Daoy (cell line): ENCODE measurements at regions not wholly inside any gene's neighbourhood (a gene's known extent, or its start where the extent isn't known, plus 50 kb on each side); places are given as distances from the start of the nearest gene placed in this dataset.
"Not testable (repeated sequence)": the region's sequence is repeated elsewhere in the genome, so short reads cannot be mapped to it uniquely, and the experiment has no call there.

ENCODE experiments used
- DNase-seq: peaks from one replicate; pipeline ENCODE4 v3.0.0-alpha.2; 2015; ENCODE audit warnings: low read depth

DNA sequence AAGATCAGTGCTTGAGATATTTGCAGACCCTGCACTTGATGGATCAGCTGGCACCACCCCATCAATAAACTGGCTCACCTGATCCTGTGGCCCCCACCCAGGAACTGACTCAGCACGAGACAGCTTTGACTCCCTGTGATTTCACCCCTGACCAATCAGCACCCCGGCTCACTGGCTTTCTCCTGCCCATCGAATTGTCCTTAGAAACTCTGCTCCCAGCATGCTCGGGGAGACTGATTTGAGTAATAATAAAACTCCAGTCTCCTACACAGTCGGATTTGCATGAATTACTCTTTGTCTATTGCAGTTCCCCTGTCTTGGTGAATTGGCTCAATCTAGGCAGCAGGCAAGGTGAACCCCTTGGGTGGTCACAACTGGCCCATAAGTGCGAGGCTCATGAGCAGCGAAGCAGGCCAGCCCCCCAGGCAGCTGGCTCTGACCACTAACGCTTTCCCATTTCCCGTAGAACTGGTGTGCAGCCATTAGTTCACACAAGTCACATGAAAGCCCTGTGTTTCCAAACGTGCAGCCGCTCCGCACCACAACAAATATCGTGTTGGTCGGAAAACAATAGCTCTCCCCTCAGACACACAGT lies 79.6 kb downstream of the RSPH3 start:
- peak; percentile 26 for DNase-seq

DNA sequence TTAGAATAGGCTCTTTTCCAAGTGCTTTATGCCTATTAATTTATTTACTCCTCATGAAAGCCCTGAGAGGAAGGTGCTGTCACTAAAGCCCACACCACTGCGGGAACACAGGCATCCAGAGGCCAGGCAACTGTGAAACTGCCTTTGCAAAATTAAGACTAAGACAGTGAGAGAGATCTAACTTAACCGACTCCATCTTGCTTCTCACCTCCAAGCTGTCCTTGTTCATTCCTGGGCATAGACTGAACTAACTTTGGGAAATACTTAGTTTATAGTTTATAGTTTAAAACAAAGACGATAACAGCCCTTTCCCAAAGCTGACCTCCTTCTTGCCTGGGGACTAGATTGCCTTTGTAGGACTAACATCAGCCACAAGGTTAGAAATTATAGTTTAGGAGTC lies 80.1 kb downstream of the RSPH3 start:
- DNase-seq = no peak

DNA sequence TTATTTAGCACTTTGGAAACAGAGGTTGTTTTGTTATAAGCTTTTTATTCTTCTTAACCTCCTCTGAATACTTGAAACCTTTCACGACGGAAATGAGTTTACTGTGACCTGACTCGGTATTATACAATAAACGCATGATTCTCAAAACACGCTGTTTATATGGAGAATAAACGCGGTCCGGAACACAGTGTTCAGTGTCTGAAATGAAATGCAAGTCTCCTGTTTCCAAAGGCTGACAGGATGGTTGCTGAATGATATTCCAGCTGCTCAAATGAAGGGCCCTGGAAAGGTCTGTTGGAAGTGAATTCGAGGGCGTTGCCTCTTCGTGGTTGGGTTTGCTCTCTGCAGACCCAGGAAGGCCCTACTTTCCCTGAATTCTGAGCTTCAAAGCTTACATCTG lies 83.4 kb downstream of the RSPH3 start:
- no peak for DNase-seq

DNA sequence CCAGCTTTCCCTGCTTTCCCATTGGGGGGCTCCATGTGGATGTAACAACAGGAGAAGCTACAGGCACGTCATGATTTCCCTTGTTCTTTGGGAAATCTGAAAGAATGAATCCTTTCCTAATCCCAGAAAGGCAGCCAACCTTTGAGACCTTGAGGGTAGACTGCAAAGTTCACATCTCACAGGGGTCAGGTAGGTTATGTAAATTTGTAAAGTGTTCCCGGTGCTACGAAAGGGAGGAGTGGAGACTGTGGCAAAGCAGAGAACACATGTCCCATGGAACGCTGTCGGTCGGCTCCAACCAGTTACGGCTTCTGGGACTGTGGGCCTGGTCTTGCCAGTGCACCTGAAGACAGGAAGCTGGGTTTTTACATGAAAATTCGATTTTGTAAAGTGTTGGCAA lies 85.1 kb downstream of the RSPH3 start:
- no peak for DNase-seq

DNA sequence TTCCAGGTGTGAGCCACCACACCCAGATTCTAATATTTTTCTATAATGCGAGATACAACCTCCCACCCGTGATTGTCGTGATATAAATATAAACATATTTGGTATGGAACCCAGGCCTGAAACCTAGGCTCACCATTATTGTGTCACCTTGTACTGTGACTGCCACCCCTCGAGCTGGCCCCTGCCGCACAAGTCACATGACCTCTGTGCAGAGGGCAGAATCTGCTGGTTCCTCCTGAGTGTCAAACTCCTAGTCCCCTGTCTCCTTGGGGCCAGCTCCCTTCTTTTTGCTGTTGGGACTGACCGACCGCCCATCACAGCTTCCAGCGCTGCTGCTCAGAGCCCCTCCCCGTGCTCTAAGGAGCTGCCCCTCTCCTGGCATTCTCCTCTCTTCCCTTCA lies 86.4 kb downstream of the RSPH3 start:
- DNase-seq = no peak

DNA sequence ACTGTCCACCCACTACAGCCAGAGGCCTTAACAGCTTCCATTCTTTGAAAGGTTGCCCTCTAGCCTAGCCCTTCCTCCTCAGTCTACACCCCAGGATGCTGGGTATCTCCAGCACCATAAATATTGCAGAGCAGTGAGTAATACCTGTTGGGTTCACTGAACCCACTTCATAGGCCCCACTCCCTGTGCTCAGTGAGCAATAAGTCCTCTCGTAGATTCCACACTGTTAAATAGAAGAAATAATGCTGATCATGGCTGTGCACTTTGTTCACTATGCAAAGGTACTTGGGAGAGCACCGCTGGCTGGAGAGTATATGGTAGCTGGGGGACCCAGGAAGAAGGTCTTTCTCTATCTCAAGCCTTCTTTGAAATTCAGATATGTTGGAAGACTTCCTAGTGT lies 87.3 kb downstream of the RSPH3 start:
- DNase-seq = no peak

DNA sequence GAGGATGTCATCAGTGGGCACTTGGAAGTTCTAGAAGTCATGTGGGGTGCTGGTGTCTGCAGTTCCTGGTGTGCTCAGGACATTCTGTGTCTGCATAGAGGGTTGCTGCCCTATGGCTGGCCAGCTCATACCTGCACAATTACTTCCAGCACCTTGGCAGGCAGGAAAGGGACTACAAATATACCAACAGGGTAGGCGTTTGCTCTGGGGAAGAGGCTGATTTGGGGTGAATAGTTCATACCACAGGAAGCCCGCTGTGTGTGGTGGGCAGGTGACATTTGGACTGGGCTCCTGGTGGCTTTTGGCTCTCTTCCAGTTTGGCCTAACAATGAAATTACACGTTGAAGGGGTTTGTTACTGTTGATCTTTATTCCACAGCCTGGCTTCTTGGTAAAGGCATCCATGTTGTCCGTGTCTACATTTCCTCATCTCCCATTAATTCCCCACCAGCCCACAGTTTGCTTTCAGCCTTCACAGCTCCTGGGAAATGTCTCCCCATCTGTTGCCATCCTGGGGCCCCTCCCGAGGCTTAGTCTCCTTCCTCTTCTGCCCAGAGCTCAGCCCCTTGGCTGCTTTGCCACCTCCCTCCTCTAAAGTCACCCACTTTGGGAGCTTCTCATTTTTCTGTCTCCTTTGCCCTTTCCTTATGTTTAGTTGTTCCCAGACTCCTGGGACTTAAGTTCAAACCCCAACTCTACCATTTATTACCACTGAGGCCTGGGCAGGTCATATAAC lies 88.1 kb downstream of the RSPH3 start:
- no peak for DNase-seq

DNA sequence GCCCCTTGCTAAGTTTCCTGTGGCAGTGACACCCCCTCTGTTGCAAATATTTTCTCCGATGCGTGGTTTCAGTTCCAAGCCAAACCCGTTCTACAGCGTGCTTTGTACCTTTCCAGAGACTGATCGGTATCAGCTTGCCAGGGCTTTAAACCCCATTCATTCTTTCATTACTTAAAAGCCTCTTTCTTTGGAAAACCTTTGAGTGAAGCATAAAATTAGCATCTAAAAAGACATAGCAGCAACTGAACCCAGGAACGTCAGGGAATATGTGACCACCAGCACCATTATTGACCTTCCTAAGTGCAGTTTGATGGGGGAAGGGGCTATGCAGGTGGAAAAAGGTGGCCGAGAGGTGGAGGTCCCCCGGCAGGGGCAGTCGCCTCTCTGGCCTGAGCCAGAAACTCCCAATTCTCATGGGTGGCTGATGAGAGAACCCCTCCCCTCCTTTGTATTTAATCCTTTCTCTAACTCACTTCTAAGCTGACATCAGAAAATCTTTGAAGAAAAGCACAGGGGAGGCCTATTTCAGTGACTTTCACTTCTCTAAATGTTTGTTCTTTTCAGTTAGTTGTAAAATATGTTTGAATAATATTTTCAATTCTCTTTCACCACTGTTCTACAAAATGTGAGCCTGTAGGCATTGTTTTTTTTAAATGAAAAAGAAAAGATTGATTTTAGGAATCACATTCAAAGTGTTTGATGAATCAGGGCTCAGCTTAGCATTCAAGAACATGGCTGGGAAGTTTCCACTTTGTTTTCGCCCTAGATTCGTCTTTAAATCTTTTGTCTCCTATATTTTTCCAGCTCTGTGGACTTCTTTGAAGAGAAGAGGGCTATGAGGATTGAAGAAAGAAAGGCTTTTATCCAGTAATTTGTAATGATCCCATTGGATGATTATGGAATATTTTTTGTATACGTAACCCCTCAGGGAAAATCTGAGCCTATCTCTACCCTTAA lies 89.2 kb downstream of the RSPH3 start:
- DNase-seq = no peak

DNA sequence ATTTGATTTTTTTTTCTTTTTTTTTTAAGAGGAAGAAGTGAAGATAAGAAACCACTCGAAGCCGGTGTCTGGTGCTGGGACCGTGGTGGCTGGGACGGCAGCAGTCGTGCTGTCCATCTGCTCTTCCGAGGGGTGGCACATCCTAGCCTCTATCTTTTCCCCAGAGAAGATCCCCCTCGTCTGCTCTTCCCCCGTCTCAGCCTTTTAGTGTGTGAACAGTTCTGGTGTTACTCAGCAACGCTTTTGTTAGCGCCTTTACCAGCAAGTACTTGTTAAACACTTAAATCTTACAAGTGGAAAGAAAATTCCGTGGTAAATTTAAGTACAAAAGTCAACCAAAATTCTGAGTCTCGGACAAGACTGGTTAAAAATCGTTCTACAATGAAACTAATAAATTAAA lies 90.1 kb downstream of the RSPH3 start:
- DNase-seq = no peak

DNA sequence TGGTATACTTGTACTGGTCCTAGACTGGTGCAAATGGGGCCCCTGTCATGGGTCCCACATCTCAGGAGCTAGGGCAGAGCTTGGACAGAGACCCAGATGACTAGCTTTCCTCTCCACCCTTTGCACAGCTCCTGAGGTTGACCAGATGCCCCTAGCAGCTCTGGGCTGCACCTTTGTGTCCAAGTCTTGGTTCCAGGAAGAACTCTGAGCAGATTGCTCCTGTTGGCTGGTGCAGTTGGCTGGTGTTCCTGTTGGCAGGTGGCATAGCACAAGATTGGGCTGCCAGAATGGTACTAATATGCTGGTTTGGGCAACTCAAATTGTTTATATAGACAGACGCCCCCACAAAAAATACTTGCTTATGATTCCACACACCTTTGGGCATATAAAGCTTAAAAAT lies 89.4 kb upstream of the EZR start:
- no peak for DNase-seq

DNA sequence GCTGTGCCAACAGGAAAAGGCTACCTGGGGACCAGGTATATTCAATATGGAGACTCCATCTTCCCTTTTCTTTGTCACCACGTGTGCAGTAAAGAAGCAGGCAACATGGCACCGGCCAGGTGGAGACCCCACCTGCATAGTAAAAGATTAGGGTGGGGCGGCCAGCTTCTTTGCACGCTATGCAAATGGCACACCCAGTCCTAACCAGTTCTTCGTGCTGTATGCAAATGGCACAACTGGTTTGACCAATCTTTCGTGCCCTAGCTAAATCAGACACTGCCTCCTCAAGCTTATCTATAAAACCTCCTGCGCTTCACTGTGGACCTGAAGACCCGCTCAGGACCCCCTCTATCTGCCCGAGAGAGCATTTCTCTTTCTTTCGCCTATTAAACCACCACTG lies 88.8 kb upstream of the EZR start:
- no peak for DNase-seq

DNA sequence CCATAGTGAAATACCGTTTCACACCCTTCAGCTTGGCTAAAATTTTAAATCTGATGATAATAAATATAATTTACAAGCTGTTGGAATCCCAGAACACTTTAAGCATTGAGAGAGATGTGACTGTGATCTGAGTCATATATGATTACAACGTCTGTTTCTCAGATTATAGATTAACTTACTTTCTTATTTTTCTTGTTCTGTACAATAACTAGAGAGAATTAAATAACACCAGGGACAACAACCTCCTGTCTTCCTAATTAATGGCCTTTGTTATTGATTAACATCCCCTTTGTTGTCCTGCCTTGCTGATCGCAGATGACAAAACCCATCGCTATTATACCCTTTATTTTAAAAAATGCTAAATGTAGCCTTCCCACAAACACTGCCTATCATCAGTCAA lies 87.8 kb upstream of the EZR start:
- DNase-seq = no peak

DNA sequence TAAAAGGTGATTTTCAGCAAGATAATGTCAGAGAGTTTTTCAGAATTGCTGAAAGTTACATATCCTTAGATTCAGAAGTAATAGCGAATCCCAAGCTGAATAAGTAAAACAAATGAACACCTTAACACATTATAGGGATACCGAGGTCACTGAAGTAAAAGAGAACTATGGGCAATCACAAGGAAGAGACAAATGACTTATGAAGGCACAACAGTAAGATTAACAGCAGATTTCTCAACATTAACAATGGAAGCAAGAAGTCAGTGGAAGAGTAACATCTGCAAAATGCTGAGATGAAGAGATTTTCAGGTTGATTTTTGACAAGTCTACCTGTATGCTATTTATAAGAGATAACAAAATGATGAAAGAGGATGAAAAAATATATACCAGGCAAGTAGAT lies 86.1 kb upstream of the EZR start:
- no peak for DNase-seq

DNA sequence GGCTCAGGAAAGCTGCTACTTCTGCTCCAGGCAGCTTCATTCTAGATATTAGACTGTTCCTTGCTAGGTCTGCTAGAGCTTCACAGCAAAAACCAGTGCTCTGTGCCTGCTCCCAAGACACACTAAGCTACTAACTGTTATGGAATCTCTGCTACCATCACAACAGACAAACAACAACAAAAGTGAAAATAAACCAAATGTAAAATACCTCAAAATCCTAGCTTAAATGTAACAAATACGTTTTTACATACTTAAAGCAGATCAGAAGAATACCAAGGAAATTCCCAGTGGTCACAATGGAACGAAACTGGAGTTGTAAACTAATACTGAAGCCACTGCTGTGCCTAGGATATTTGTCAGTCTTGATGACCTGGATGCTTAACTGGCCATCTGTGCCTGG lies 84.6 kb upstream of the EZR start:
- no peak for DNase-seq

DNA sequence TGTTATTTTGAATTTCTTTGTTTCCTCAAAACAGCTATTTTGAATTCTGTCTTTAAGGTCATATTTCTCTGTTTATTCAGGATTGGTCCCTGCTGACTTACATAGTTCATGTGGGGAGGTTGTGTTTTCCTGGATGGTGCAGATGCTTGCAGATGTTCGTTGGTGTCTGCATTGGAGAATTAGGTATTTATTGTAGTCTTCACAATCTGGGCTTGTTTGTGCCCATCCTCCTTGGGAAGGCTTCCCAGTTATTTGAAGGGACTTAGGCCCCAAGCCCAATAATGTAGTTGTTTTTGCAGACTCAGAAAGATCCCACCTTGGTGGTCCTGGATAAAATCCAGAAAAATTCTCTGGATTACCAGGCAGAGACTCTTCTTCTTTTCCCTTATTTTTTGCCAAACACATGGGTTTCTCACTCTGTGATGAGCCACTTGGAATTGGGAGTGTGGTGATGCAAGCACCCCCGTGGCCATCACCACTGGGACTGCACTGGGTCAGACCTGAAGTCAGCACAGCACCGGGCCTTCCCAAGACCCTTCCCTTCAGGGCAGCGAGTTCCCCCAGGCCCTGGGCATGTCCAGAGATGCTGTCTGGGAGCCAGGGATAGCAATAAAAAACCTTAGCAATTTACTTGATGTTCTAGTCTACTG lies 81.6 kb upstream of the EZR start:
- no peak for DNase-seq

DNA sequence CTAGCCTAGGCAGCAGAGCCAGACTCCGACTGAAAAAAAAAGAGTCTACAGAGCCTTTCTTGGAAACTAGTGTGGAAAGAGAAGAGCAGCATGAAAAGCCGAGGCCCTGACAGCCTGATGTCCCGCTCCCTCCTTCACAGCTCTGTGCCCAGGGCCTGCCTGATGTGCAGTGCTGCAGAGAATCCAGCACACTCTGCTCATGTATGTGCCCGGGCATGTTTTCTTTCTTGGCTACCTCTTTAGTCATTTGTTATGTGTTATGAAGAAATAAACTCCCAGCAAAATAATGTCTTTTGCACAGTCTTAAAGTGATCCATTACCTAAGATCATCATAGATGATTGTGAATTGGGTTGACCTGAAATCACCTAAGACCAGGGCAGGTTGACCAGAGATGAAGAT lies 78.1 kb upstream of the EZR start:
- DNase-seq = no peak

DNA sequence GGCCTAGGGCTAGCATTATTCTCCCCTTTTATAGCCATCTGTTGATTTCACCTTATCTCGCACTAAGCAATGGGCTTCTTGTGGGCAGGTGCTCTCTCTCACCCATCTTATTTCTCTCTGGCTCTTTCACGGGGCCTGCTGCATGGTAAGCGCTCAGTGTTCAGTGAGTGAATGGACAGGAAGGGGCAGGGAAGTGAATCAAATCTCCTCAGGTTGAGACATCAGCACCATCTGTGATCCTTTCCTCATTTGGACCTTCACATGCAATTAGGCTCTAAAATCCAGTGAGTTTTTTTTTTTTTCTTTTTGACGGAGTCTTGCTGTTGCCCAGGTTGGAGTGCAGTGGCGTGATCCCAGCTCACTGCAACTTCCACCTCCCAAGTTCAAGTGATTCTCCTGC lies 76.5 kb upstream of the EZR start:
- no peak for DNase-seq

DNA sequence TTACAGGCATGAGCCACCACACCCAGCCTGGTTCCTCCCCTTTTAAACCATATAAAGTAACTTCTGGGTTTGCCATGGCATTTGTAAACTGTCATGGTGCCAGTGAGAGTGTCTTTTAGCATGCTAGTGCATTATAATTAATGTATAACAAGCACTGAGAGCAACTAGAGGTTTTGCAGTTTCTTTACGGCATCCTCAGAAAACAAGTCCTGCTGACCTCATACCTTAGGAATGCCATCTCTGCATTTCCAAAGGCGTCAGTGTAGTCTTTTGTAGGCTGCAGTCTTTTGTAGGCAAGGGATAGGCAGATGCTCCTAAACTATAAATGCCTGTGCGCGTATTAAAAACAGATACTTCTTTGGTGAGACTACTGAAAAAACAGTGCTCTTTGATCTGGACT lies 75.0 kb upstream of the EZR start:
- DNase-seq = peak; percentile 62

DNA sequence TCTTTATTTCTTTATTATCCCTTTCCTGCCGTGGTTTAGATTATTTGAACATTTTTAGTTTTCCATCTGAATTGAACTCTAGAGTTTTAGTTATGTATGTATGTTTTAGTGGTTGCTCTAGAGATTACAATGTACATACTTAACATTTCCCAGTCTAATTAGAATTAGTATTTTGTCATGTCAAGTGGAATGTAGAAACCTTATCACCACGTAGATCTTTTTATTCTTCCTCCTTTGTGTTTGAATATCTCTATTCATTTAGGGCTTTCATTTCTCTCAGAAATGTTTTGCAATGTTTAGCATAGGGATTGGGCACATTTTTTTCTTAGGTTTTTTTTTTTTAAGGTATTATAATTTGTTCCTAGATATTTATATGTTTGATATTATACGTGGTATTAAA lies 73.1 kb upstream of the EZR start:
- no peak for DNase-seq

DNA sequence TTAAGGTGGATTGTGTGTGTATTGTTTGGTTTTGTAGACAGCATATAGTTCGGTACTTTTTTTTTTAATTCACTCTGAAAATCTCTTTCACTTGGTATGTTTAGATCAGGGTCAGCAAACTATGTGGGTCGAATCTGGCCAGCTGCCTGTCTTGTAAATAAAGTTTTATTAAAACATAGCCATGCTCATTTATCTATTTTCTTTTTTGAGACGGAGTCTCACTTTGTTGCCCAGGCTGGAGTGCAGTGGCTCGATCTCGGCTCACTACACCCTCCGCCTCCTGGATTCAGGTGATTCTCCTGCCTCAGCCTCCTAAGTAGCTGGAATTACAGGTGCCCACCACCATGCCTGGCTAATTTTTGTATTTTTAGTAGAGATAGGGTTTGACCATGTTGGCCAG lies 72.4 kb upstream of the EZR start:
- DNase-seq = not testable (repeated sequence)

DNA sequence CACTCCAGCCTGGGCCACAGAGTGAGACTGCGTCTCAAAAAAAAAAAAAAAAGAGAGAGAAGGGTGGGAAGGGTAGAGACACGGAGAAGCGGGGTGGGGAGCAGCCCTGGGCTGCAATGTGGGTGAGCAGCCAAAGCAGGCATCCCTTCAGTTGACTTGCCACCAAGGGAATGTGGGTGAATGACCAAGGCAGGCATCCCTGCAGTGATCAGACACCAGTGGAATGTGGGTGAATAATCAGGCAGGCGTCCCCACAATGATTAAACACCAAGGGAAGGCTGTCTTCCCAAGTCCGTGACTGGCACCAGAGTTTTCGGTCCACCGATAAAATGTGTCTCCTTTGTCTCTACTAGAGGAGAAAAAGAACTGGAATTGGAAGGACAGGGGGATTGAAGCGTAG lies 69.0 kb upstream of the EZR start:
- peak; percentile 21 for DNase-seq

DNA sequence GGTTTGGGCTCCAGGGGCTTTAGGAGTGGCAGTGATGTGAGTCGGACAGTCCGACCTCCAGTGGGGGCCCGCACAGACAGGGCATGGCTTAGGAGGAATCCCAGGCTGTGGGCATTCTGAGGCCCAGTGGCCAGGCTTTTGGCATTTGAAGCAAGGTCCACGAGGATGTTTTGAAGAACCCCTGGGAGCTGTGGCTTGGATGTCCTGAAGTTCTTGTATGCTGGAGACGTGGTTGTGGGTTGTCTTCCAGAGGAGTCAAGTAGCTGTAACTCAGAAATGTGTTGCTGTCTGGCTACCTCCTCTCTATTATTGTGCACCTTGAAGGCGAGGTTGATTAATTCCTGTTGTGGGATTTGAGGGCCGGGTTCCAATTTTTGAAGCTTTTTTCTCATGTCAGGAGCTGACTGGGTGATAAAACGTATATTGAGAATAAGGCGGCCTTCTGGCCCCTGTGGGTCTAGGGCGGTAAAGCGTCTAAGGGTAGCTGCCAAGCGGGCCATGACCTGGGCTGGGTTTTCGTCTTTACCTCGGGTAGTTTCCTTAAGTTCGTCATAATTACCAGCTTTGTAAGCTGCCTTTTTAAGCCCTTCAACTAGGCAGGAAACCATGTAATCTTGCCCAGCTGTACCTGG lies 67.3 kb upstream of the EZR start:
- DNase-seq = not testable (repeated sequence)
